ENCODE measurements at regions not wholly inside any gene's neighbourhood (a gene's known extent, or its start where the extent isn't known, plus 50 kb on each side); places are given as distances from the start of the nearest gene placed in this dataset.

DNA sequence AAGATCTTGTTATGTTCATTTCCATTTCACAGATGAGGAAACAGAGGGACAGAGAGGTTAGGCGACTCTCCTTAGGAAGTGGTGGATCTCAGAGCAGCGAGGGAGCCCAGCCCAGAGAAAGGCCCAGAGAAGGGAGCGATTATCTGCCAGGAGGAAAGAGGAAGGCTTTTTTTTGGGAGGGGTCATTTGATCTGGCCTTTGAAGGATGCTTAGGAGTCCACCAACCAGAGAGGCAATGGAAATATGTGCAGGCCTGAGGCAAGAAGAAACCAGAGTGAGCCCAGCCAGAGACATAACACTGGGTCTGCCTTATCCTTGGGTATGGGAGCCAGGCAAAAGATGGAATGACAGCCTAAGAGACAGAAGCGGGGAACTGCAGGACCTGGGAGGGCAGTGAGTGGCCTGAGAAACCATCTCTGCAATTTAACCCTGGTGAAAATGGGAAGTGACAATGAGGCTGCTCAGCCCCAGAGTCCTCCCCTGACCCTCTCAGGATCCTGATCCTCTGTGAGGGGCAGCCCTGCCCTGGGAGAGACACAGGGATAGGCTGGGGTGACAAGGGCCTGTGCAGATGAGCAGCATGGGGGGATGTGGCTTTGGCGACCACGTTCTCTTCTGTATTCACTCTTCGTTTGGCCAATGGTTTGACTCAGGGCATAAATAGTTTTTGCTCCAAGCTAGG, 163.2 kb downstream of the WNT7A start:
- no peak for ATAC-seq
- peaks cover 3% of the 10 kb centered on the region for H3K27me3 ChIP-seq (ENCODE audit: control insufficient read depth, insufficient read depth, low read length)
- no peaks in the 10 kb centered on the region for H3K36me3 ChIP-seq (ENCODE audit: control insufficient read depth, insufficient read depth, low read length)
- BruUV-seq (replicated peaks), result no TSS peak
- no peak overlapping the region for H3K4me3 ChIP-seq (ENCODE audit: low read depth in 2 of 2, low read length in 2 of 2)
- intact Hi-C loops (cut with micrococcal nuclease; ENCODE audit: unreplicated experiment) (no loop called here), in situ Hi-C loops (cut with HindIII; ENCODE audit: low pct_unique_long_range_greater_than_20kb, low sequenced_read_pairs) (no loop called here)
- TF ChIP-seq SIN3A (IDR thresholded peaks at IDR 0.05; ENCODE audit: borderline replicate concordance, insufficient read depth, low read depth, low read length), result no peak
- TF ChIP-seq, protein P1, sequence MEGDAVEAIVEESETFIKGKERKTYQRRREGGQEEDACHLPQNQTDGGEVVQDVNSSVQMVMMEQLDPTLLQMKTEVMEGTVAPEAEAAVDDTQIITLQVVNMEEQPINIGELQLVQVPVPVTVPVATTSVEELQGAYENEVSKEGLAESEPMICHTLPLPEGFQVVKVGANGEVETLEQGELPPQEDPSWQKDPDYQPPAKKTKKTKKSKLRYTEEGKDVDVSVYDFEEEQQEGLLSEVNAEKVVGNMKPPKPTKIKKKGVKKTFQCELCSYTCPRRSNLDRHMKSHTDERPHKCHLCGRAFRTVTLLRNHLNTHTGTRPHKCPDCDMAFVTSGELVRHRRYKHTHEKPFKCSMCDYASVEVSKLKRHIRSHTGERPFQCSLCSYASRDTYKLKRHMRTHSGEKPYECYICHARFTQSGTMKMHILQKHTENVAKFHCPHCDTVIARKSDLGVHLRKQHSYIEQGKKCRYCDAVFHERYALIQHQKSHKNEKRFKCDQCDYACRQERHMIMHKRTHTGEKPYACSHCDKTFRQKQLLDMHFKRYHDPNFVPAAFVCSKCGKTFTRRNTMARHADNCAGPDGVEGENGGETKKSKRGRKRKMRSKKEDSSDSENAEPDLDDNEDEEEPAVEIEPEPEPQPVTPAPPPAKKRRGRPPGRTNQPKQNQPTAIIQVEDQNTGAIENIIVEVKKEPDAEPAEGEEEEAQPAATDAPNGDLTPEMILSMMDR (IDR thresholded peaks at IDR 0.05), result no peak
- TF ChIP-seq POLR2AphosphoS5 (IDR thresholded peaks at IDR 0.05; ENCODE audit: low read depth, low read length), result no peak
- TF ChIP-seq, protein P2, sequence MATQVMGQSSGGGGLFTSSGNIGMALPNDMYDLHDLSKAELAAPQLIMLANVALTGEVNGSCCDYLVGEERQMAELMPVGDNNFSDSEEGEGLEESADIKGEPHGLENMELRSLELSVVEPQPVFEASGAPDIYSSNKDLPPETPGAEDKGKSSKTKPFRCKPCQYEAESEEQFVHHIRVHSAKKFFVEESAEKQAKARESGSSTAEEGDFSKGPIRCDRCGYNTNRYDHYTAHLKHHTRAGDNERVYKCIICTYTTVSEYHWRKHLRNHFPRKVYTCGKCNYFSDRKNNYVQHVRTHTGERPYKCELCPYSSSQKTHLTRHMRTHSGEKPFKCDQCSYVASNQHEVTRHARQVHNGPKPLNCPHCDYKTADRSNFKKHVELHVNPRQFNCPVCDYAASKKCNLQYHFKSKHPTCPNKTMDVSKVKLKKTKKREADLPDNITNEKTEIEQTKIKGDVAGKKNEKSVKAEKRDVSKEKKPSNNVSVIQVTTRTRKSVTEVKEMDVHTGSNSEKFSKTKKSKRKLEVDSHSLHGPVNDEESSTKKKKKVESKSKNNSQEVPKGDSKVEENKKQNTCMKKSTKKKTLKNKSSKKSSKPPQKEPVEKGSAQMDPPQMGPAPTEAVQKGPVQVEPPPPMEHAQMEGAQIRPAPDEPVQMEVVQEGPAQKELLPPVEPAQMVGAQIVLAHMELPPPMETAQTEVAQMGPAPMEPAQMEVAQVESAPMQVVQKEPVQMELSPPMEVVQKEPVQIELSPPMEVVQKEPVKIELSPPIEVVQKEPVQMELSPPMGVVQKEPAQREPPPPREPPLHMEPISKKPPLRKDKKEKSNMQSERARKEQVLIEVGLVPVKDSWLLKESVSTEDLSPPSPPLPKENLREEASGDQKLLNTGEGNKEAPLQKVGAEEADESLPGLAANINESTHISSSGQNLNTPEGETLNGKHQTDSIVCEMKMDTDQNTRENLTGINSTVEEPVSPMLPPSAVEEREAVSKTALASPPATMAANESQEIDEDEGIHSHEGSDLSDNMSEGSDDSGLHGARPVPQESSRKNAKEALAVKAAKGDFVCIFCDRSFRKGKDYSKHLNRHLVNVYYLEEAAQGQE (IDR thresholded peaks at IDR 0.05; ENCODE audit: insufficient read depth in 1 of 2, low read depth in 2 of 2, low read length in 1 of 2), result no peak
- no peak for TF ChIP-seq TCF7L2 (IDR thresholded peaks at IDR 0.05; ENCODE audit: low read depth, low read length)
- H3K27ac ChIP-seq (ENCODE audit: low read length), result no peak overlapping the region
- DNase-seq (ENCODE audit: low read depth, low spot score), result no peak
- no peaks in the 10 kb centered on the region for H3K4me1 ChIP-seq (ENCODE audit: control insufficient read depth, insufficient read depth, low read length)
- CTCF ChIA-PET, result no interaction called here
- POLR2A ChIA-PET, result interaction anchor here (0.6 kb wide), 1 partner anchor 19 kb away, joined by 7 read pairs; no protein-coding TSS in a partner anchor
- H3K9me3 ChIP-seq (ENCODE audit: control insufficient read depth, insufficient read depth, low read depth, low read length), result no peaks in the 10 kb centered on the region

DNA sequence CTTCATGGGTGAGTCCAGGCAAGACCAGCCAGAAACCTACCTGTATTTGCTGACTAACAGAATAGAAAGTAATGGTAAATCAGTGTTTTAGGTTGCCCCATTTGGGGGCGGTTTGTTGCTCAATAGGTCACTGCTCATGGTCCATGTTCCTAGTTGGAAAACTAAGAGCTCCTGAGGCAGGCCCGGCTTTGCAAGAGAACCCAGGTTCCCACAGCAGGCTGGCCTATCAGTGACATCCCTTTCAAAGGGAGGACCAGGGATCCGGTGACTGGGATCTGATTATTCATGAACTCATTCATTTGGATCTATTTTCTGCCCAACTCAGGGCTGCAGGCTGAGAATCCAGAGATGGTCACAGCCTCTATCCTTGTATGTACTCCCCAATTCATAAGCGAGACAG, 163.9 kb downstream of the WNT7A start:
- DNase-seq (ENCODE audit: low read depth, low spot score), result no peak
- TF ChIP-seq SIN3A (IDR thresholded peaks at IDR 0.05; ENCODE audit: borderline replicate concordance, insufficient read depth, low read depth, low read length), result no peak
- TF ChIP-seq TCF7L2 (IDR thresholded peaks at IDR 0.05; ENCODE audit: low read depth, low read length), result no peak
- TF ChIP-seq, protein P2 (IDR thresholded peaks at IDR 0.05; ENCODE audit: insufficient read depth in 1 of 2, low read depth in 2 of 2, low read length in 1 of 2), result no peak
- TF ChIP-seq POLR2AphosphoS5 (IDR thresholded peaks at IDR 0.05; ENCODE audit: low read depth, low read length), result no peak
- CTCF ChIA-PET, result no interaction called here
- no peaks in the 10 kb centered on the region for H3K4me1 ChIP-seq (ENCODE audit: control insufficient read depth, insufficient read depth, low read length)
- no peak overlapping the region for H3K27ac ChIP-seq (ENCODE audit: low read length)
- in situ Hi-C loops (cut with HindIII; ENCODE audit: low pct_unique_long_range_greater_than_20kb, low sequenced_read_pairs) (no loop called here), intact Hi-C loops (cut with micrococcal nuclease; ENCODE audit: unreplicated experiment) (no loop called here)
- no peak overlapping the region for H3K4me3 ChIP-seq (ENCODE audit: low read depth in 2 of 2, low read length in 2 of 2)
- POLR2A ChIA-PET, result interaction anchor here (0.6 kb wide), 1 partner anchor 20 kb away, joined by 7 read pairs; no protein-coding TSS in a partner anchor
- peaks cover 3% of the 10 kb centered on the region for H3K27me3 ChIP-seq (ENCODE audit: control insufficient read depth, insufficient read depth, low read length)
- no TSS peak for BruUV-seq (replicated peaks)
- no peaks in the 10 kb centered on the region for H3K9me3 ChIP-seq (ENCODE audit: control insufficient read depth, insufficient read depth, low read depth, low read length)
- no peaks in the 10 kb centered on the region for H3K36me3 ChIP-seq (ENCODE audit: control insufficient read depth, insufficient read depth, low read length)
- no peak for ATAC-seq
